ENCODE measurements at regions not wholly inside any gene's neighbourhood (a gene's known extent, or its start where the extent isn't known, plus 50 kb on each side); places are given as distances from the start of the nearest gene placed in this dataset.

GRCh38 chr15:79516155-79516554 lies 84.0 kb downstream of the MINAR1 start:
- TF ChIP-seq CTCF (IDR thresholded peaks at IDR 0.05) = no peak
- TF ChIP-seq EP300 (IDR thresholded peaks at IDR 0.05; ENCODE audit: low read depth) = no peak
- no peak for TF ChIP-seq POLR2AphosphoS5 (IDR thresholded peaks at IDR 0.05)
- no peak for TF ChIP-seq POLR2A (IDR thresholded peaks at IDR 0.05)
